SK-N-SH (cell line): ENCODE measurements at regions not wholly inside any gene's neighbourhood (a gene's known extent, or its start where the extent isn't known, plus 50 kb on each side); places are given as distances from the start of the nearest gene placed in this dataset.
A peak's percentile ranks its signal among the peaks of the same experiment; 100 is the strongest.

Source experiments
- CTCF ChIA-PET: fragments of 300-600, 350-600 bp; formaldehyde crosslinking; extraction: SDS; loops from one replicate; lab custom pipeline; 2021; lab: Yijun Ruan, JAX
- POLR2A ChIA-PET: fragments of 350-600 bp; sonication (Branson Sonifier 250); formaldehyde crosslinking; extraction: SDS; loops from one replicate; lab custom pipeline; 2020; ENCODE audit warnings: antibody characterized with exemption, inconsistent platforms; lab: Yijun Ruan, JAX
- DNase-seq: peaks from one replicate; pipeline ENCODE4 v3.0.0; 2012
- H2AFZ ChIP-seq: fragments of 200-600 bp; sonication (generic); 2 replicates; pipeline ENCODE4 v1.8.1; 2016; ENCODE audit warnings: antibody characterized with exemption, mild to moderate bottlenecking, low read depth
- H3F3A ChIP-seq: fragments of 200-600 bp; sonication (generic); replicated peaks from 2 replicates; pipeline ENCODE3; 2016; ENCODE audit warnings: antibody characterized with exemption, mild to moderate bottlenecking; ENCODE audit not compliant: insufficient read depth
- H3K27ac ChIP-seq, 2 experiments: fragments of 200-500 bp in 1 of 2; fragments of 200-600 bp in 1 of 2; sonication (Bioruptor generic) in 1 of 2; sonication (generic), shearing (Covaris generic) in 1 of 2; 2 replicates each; pipeline versions ENCODE4 v1.5.1 to v1.6.1; 2014 to 2016; ENCODE audit warnings: low read depth in 2 of 2, inconsistent platforms in 1 of 2, low read length in 1 of 2, mild to moderate bottlenecking in 1 of 2, mixed read lengths in 1 of 2
- H3K27me3 ChIP-seq: fragments of 200-600 bp; sonication (generic), shearing (Covaris generic); 2 replicates; pipeline ENCODE4 v1.6.1; 2016; ENCODE audit warnings: mixed run types; ENCODE audit not compliant: insufficient read depth
- H3K36me3 ChIP-seq, 2 experiments: fragments of 200-500 bp in 1 of 2; fragments of 200-600 bp in 1 of 2; sonication (Bioruptor generic) in 1 of 2; sonication (generic) in 1 of 2; replicated peaks in 1 of 2; 2 replicates each; pipeline versions ENCODE3 to v1.5.1; 2014 to 2016; ENCODE audit warnings: low read length in 1 of 2, mild to moderate bottlenecking in 1 of 2; ENCODE audit not compliant: insufficient read depth in 2 of 2, control insufficient read depth in 1 of 2
- H3K4me1 ChIP-seq, 2 experiments: fragments of 200-500 bp in 1 of 2; fragments of 200-600 bp in 1 of 2; sonication (Bioruptor generic) in 1 of 2; sonication (generic), shearing (Covaris generic) in 1 of 2; 2 replicates each; pipeline versions ENCODE4 v1.5.1 to v1.6.1; 2014 to 2016; ENCODE audit warnings: low read depth in 1 of 2, low read length in 1 of 2, mixed run types in 1 of 2; ENCODE audit not compliant: insufficient read depth in 2 of 2, control insufficient read depth in 1 of 2
- H3K4me2 ChIP-seq: fragments of 200-600 bp; sonication (generic), shearing (Covaris generic); 2 replicates; pipeline ENCODE4 v1.6.1; 2017; ENCODE audit warnings: mixed run types
- H3K4me3 ChIP-seq, 2 experiments: fragments of 200-500 bp in 1 of 2; fragments of 200-600 bp in 1 of 2; sonication (Bioruptor generic) in 1 of 2; sonication (generic), shearing (Covaris generic) in 1 of 2; 2 replicates each; pipeline versions ENCODE4 v1.5.1 to v1.8.1; 2014 to 2016; ENCODE audit warnings: low read depth in 2 of 2, inconsistent platforms in 1 of 2, low read length in 1 of 2, mild to moderate bottlenecking in 1 of 2, mixed read lengths in 1 of 2, moderate library complexity in 1 of 2
- H3K79me2 ChIP-seq: fragments of 200-600 bp; sonication (generic); 2 replicates; pipeline ENCODE4 v1.8.1; 2017; ENCODE audit warnings: mild to moderate bottlenecking; ENCODE audit not compliant: insufficient read depth
- H3K9ac ChIP-seq: fragments of 200-600 bp; sonication (generic); 2 replicates; pipeline ENCODE4 v1.6.1; 2017; ENCODE audit warnings: mixed run types
- H3K9me2 ChIP-seq: fragments of 200-600 bp; sonication (generic); 2 replicates; pipeline ENCODE4 v1.6.1; 2017; ENCODE audit warnings: mixed run types
- H3K9me3 ChIP-seq: fragments of 200-600 bp; sonication (generic); 2 replicates; pipeline ENCODE4 v1.6.1; 2017; ENCODE audit warnings: mixed run types, mild to moderate bottlenecking, moderate library complexity
- H4K20me1 ChIP-seq: fragments of 200-600 bp; sonication (generic); 2 replicates; pipeline ENCODE4 v1.6.1; 2017; ENCODE audit warnings: mild to moderate bottlenecking, mixed run types; ENCODE audit not compliant: insufficient read depth
- CHD2 ChIP-seq: fragments of 150-350 bp; IDR thresholded peaks from 2 replicates; pipeline ENCODE4 v1.6.1; 2018; ENCODE audit warnings: low read length; ENCODE audit not compliant: partially characterized antibody
- ELF1 ChIP-seq: IDR thresholded peaks from 2 replicates; pipeline ENCODE4 v1.4.0; 2012
- JUND ChIP-seq: IDR thresholded peaks from 2 replicates; pipeline ENCODE4 v1.4.0; 2012
- MEF2A ChIP-seq: IDR thresholded peaks from 2 replicates; pipeline ENCODE4 v1.4.0; 2012; ENCODE audit warnings: low read depth, borderline replicate concordance
- NFIC ChIP-seq: IDR thresholded peaks from 2 replicates; pipeline ENCODE4 v1.4.0; 2012; ENCODE audit warnings: borderline replicate concordance
- POLR2AphosphoS5 ChIP-seq: IDR thresholded peaks from 2 replicates; pipeline ENCODE4 v1.6.1; 2012; ENCODE audit warnings: low read depth, low read length
- SMC3 ChIP-seq: IDR thresholded peaks from 2 replicates; pipeline ENCODE4 v1.6.1; 2012; ENCODE audit warnings: low read depth, low read length, improper control_type of control experiment
- TAF1 ChIP-seq: IDR thresholded peaks from 2 replicates; pipeline ENCODE4 v1.6.1; 2012; ENCODE audit warnings: low read depth, mild to moderate bottlenecking, low read length, moderate library complexity, borderline replicate concordance
- TCF12 ChIP-seq: IDR thresholded peaks from 2 replicates; pipeline ENCODE4 v1.4.0; 2012
- TEAD4 ChIP-seq: IDR thresholded peaks from 2 replicates; pipeline ENCODE4 v1.4.0; 2012; ENCODE audit warnings: mild to moderate bottlenecking, borderline replicate concordance; ENCODE audit not compliant: insufficient read depth
- WGBS: methylation state at CpG from one replicate; pipeline ENCODE4 v1.1.6; 2017; ENCODE audit warnings: low lambda C conversion rate; 5-methylcytosine and 5-hydroxymethylcytosine counted together
- TF ChIP-seq, protein P1 (sequence below): IDR thresholded peaks from 2 replicates; pipeline ENCODE4 v1.4.0; 2012; ENCODE audit warnings: low read depth, borderline replicate concordance
- TF ChIP-seq, protein P2 (sequence below): IDR thresholded peaks from 2 replicates; pipeline ENCODE4 v1.4.0; 2012; ENCODE audit warnings: low read depth, borderline replicate concordance
- TF ChIP-seq, protein P3 (sequence below): IDR thresholded peaks from 2 replicates; pipeline ENCODE4 v1.4.0; 2012; ENCODE audit warnings: low read depth
- TF ChIP-seq, protein P4 (sequence below): IDR thresholded peaks from 2 replicates; pipeline ENCODE4; 2012

DNA sequence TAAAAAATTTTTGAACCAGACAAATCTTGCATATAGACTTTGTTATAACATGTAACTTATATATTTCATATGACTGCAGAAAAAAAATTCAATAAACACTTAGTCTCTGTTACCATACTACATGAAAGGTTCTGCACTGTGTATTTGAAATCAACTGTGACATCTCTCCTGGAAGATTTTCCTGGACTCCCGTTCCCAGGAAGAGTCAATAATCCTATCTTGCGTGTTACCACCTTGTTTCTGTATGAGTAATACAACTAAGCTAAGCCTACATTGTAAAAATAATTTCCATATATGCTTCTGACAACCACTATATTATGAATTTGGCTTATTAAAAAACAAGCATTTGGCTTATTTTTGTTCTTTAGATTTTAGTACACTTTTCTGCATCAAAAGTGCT is 665.6 kb upstream of the SOX9 start (continued):
- TF ChIP-seq TEAD4: peak; percentile 53; the same call in 1 of the 2 replicates
- TF ChIP-seq CHD2: peak; percentile 9
- TF ChIP-seq JUND: peak; percentile 49

DNA sequence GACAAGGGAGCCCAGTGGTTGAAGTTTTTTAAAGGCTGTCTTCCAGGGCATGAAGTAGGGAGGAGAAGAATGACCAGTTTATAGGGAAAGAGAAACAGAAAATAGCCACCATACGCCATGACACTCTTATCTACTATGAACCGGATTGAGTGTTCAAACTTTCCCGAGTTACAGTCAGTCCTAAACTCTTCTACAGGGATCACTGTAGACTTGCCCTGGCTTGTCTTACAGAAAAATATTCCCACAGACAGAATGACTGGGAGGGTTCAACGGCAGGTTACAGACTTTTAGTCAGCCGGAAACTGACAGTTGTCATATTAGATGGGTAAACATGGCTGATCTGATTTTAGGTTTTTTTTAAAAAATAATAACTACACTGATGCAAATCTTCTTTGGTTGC is 662.5 kb upstream of the SOX9 start:
- H3K4me2 ChIP-seq: no peak overlapping the region
- TF ChIP-seq NFIC: no peak
- TF ChIP-seq TAF1: no peak
- TF ChIP-seq TEAD4: no peak
- no peak for TF ChIP-seq TCF12
- no peak for TF ChIP-seq SMC3
- TF ChIP-seq, protein P1, sequence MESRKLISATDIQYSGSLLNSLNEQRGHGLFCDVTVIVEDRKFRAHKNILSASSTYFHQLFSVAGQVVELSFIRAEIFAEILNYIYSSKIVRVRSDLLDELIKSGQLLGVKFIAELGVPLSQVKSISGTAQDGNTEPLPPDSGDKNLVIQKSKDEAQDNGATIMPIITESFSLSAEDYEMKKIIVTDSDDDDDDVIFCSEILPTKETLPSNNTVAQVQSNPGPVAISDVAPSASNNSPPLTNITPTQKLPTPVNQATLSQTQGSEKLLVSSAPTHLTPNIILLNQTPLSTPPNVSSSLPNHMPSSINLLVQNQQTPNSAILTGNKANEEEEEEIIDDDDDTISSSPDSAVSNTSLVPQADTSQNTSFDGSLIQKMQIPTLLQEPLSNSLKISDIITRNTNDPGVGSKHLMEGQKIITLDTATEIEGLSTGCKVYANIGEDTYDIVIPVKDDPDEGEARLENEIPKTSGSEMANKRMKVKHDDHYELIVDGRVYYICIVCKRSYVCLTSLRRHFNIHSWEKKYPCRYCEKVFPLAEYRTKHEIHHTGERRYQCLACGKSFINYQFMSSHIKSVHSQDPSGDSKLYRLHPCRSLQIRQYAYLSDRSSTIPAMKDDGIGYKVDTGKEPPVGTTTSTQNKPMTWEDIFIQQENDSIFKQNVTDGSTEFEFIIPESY: no peak
- TF ChIP-seq, protein P2, sequence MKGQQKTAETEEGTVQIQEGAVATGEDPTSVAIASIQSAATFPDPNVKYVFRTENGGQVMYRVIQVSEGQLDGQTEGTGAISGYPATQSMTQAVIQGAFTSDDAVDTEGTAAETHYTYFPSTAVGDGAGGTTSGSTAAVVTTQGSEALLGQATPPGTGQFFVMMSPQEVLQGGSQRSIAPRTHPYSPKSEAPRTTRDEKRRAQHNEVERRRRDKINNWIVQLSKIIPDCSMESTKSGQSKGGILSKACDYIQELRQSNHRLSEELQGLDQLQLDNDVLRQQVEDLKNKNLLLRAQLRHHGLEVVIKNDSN: no peak
- no peak for TF ChIP-seq CHD2
- TF ChIP-seq, protein P3, sequence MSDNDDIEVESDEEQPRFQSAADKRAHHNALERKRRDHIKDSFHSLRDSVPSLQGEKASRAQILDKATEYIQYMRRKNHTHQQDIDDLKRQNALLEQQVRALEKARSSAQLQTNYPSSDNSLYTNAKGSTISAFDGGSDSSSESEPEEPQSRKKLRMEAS: no peak
- TF ChIP-seq POLR2AphosphoS5: no peak
- TF ChIP-seq MEF2A: no peak
- TF ChIP-seq ELF1: no peak
- TF ChIP-seq, protein P4, sequence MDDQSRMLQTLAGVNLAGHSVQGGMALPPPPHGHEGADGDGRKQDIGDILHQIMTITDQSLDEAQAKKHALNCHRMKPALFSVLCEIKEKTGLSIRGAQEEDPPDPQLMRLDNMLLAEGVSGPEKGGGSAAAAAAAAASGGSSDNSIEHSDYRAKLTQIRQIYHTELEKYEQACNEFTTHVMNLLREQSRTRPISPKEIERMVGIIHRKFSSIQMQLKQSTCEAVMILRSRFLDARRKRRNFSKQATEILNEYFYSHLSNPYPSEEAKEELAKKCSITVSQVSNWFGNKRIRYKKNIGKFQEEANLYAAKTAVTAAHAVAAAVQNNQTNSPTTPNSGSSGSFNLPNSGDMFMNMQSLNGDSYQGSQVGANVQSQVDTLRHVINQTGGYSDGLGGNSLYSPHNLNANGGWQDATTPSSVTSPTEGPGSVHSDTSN: no peak
- TF ChIP-seq, all 33 proteins: peak for 0
- H2AFZ ChIP-seq: peak overlapping the region; percentile 37; the same call in 1 of the 2 replicates
- no peaks in the 10 kb centered on the region for H3K36me3 ChIP-seq
- H3K27me3 ChIP-seq: no peaks in the 10 kb centered on the region
- H3K4me3 ChIP-seq: no peak overlapping the region
- H4K20me1 ChIP-seq: no peaks in the 10 kb centered on the region
- H3K27ac ChIP-seq: no peak overlapping the region
- DNase-seq: no peak
- H3F3A ChIP-seq: peaks cover 5% of the 10 kb centered on the region
- H3K9ac ChIP-seq: no peak overlapping the region
- H3K79me2 ChIP-seq: no peaks in the 10 kb centered on the region
- H3K9me3 ChIP-seq: no peaks in the 10 kb centered on the region
- ChIA-PET CTCF (no interaction called here), POLR2A (no interaction called here)
- WGBS: 95% methylated on average over 5 of the region's 5 CpGs
- no peaks in the 10 kb centered on the region for H3K9me2 ChIP-seq
- peaks cover 0 to 18% of the 10 kb centered on the region in 2 experiments; a peak in 2 of 4 replicates for H3K4me1 ChIP-seq
